Ammon's horn (tissue), 1 donor: ENCODE measurements at regions not wholly inside any gene's neighbourhood (a gene's known extent, or its start where the extent isn't known, plus 50 kb on each side); places are given as distances from the start of the nearest gene placed in this dataset.
A peak's percentile ranks its signal among the peaks of the same experiment; 100 is the strongest.
"Not testable (repeated sequence)": the region's sequence is repeated elsewhere in the genome, so short reads cannot be mapped to it uniquely, and the experiment has no call there.

ENCODE experiments used
- DNase-seq: peaks from one replicate; pipeline ENCODE4 v3.0.0-alpha.2; 2016; ENCODE audit warnings: low spot score

GRCh38 chr4:53959343-53960120 is 104.9 kb downstream of the CHIC2 start:
- DNase-seq: no peak

- no peak for DNase-seq
These were observed 108.0 kb downstream of the CHIC2 start for GRCh38 chr4:53956454-53956853.

- no peak for DNase-seq
These were observed 108.4 kb downstream of the CHIC2 start for GRCh38 chr4:53956053-53956452.

DNA sequence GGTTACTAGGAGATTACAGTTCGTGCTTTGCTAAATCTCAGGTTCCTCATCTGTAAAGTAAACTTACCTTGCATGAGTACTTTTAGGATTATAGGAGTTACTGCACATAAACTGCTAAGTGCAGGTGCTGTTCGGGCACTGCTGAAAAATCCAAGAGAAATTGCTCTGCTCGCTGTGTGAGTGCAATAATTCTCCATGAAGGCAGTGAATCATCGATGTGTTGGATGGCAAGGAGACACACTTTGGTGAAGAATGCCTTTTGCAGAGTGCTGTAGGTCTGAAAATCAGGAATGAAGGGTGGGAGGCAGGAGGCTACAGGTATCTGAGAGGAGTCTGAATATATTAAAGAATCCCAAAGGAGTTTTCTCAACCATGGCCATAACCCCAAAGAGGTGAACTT is 113.0 kb downstream of the CHIC2 start:
- no peak for DNase-seq

DNA sequence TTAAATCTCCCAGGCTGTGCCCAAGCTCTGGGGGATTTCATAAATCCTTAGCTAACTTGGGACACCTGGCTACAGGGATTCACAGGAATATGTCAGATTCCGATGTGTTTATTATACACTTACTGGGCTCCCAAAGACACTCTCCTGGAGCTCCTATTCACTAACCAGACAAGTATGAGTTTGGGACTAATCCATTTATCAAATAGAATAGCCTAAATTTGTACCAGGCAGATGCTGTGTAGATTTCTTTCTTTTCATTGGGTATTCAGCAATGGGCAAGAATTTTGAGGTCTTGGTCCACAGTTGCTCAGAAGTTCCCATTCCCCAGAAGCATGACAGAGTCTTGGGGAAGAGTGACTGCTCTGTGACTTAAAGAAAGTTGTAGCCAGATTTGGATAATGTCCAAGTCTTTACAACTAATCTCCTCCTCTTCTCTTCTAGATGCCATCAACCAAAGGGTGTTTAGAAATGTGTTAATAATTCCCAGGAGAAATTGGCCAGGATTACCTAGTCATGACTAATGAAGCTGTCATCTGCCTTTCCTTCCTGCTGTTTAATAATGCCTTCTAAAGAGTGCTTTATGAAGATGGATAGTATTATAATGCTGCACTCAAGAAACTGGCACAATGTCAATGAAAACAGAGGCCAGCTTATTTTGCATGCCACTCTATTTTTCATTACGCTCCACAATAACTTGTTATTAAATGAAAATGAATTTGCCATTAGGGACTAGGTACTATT is 120.9 kb downstream of the CHIC2 start:
- DNase-seq: no peak

GRCh38 chr4:53942712-53943111 is 121.7 kb downstream of the CHIC2 start:
- no peak for DNase-seq

GRCh38 chr4:53941331-53941730 is 123.1 kb downstream of the CHIC2 start:
- DNase-seq: no peak

DNA sequence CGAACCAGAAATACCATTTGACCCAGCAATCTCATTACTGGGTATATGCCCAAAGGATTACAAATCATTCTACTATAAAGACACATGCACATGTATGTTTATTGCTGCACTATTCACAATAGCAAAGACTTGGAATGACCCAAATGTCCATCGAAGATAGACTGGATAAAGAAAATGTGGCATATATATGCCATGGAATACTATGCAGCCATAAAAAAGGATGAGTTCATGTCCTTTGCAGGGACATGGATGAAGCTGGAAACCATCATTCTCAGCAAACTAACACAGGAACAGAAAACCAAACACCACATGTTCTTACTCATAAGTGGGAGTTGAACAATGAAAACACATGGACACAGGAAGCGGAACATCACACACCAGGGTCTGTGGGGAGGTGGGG is 124.5 kb downstream of the CHIC2 start:
- not testable (repeated sequence) for DNase-seq

- no peak for DNase-seq
These were observed 126.5 kb downstream of the CHIC2 start for GRCh38 chr4:53937918-53938317.

DNA sequence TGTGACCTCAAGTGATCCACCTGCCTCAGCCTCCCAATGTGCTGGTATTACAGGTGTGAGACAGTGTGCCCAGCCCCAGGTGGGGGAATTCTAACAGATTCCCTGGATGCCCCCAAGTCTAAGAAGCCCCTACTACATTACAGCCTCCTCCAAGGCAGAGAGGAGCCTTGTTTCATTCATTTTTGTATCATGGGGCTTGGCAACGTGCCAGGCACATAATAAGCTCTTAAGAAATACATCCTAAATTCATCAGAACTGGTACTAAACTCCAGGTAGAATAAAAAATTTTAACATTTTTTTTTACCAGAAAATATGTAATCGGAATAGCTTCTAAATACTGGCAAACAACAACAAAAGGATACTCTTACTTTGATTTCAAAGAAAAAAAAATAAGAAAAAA is 127.1 kb downstream of the CHIC2 start:
- no peak for DNase-seq

GRCh38 chr4:53935780-53936179 is 128.6 kb downstream of the CHIC2 start:
- no peak for DNase-seq

DNA sequence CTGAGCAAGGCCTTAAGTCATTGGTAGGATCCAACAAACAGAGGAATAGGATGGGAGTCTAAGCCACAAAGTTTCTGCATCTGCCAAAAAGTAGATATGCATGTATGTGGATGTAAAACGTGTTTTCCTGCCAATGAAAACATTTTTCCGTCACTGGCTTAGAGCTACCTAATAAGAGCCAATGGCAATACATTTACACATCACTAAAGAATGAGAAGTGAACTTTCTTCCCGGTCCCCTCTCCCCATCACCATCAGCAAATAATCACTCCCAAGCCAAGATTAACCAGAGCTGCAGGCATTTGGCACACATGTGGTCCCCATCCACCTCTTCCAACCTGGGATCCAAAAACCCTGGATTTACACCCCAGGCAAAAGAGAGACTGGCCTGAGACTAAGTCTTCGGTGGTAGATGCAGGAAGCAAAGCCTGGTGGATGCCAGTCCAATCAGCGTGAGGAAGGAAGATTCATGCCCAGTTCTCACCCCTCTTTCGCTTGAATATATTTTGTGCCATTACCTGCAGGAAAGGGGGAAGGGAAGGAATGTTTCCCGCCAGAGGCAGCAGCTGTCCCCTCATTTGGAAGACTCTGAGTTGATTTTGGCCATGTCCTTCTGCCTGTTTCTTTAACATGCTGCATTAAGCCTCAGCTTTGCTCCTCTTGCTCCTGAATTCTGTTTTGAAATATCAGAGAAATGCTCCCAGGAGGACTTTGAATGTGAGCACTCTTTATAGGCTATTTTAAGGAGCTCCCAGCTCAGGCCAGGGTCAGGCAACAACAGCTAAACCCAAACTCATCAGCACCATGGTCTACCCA is 131.4 kb downstream of the CHIC2 start:
- DNase-seq: no peak

GRCh38 chr4:53931461-53931961 is 132.9 kb downstream of the CHIC2 start:
- no peak for DNase-seq

- DNase-seq: peak; percentile 93
These were observed 134.2 kb downstream of the CHIC2 start for GRCh38 chr4:53929955-53930798.

GRCh38 chr4:53929311-53929710 is 135.1 kb downstream of the CHIC2 start:
- no peak for DNase-seq

DNA sequence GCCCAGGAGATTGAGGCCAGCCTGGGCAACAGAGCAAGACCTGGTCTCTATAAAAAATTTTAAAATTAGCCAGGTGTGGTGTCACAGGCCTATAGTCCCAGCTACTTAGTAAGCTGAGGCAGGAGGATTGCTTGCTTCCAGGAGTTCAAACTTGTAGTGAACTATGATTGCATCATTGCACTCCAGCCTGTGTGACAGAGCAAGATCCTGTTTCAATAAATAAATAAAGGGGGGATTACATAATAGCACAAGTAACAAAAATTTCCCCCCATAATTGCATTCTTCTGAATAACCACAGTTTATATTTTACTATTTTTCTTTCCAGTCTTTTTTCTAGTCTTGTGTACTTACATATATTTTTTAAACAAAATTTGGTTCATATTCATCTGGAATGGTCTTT is 135.6 kb downstream of the CHIC2 start:
- no peak for DNase-seq

GRCh38 chr4:53925050-53925605 is 139.3 kb downstream of the CHIC2 start:
- no peak for DNase-seq

DNA sequence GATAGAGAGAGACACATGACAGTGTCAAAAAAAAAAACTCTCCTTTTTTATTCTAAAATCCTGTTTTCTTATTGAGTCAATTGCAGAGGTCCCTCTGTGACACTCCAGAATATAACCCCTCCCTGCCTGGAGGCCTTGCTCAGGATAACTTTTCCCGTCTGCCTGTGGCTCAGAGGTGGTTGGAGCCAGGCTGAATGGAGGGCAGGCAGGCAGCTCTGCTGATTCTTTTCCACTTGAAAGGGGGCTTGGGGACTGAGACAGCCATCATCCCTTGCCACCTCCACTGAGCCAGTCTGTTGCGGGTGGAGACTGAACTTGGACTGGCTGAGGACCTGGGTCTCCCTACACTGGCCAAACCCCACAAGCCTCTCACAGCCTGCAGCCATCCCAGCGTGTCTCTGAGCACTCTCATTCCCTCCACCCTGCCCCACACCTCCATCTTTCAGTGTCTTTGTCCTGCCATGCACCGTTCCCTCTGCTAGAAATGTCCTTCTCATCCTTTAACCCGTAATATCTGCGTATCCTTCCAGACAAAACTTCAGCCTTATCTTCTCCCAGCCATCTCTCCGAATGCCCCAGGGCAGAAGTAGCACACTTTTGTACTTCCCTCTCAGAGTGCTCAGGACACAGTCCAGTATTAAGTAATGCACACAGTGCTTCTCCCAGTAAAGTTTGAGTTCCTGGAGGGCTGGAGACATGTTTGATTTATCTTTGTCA is 139.9 kb downstream of the CHIC2 start:
- no peak for DNase-seq

DNA sequence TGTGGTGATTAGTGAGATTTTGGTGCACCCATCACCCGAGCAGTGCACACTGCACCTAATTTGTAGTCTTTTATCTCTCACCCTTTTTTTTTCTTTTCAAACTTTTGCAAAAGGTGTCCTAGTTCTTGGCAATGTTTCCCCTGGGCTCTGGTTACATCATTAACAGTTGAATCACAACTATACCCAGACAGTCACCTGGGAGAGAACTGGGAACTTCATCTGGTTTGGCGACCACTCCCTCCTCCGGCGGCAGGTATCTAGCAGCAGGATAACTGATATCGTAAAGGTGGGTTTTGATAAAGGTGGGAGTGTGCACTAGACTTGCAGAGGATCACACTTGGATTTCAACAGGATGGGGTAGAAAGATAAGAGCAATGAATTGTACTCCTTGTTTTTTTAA is 140.5 kb downstream of the CHIC2 start:
- no peak for DNase-seq

DNA sequence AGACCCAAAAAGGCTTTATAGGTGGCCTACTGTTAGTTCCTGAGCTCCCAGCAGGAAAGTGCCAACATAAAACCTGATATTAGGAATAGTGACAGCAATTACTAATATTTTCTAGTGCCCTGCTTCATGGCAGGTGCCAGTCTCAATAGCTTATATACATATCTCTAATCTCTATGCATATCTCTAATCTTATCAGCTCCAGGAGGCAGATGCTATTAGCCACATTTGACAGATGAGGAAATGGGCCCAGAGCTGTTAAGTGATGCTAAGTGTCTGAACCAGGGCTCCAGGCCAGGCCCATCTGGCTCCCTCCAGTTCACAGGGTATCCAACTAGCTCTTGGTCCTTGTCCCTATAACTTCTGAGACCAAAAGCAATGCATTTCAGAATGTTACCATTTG is 142.5 kb downstream of the CHIC2 start:
- no peak for DNase-seq

DNA sequence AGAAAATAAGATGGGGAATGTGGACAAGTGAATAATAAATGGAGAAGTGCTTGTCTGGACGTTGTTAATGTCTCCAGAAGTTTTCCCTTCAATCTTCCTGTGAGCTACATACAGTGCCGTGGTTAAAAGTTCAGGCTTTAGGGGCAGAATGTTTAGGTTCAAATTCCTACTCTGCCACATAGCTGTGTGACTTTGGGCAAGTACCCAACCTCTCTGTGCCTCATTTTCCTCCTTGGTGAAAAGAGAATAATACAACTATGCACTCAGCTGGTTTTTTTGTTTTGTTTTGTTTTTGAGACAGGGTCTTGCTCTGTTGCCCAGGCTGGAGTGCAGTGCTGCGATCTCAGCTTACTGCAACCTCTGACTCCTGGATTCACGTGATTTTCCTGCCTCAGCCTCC is 143.5 kb downstream of the CHIC2 start:
- no peak for DNase-seq
